ENCODE measurements at regions not wholly inside any gene's neighbourhood (a gene's known extent, or its start where the extent isn't known, plus 50 kb on each side); places are given as distances from the start of the nearest gene placed in this dataset.

- CTCF ChIA-PET: no interaction called here
- no peak overlapping the region for H3K4me3 Mint-ChIP-seq
- no peak for ATAC-seq
Observed at GRCh38 chr15:81948751-81949150, 97.1 kb downstream of the MEX3B start.

GRCh38 chr15:81948222-81948621 is 97.6 kb downstream of the MEX3B start:
- ChIA-PET CTCF (no interaction called here), POLR2A (interaction anchor here (0.7 kb wide), 1 partner anchor 205 kb away, joined by 3 read pairs; no protein-coding TSS in a partner anchor)
- Mint-ChIP-seq H3K36me3 (ENCODE audit: low read depth) (no peaks in the 10 kb centered on the region), H3K4me3 (no peak overlapping the region), H3K27ac (no peak overlapping the region), H3K4me1 (ENCODE audit: low read depth) (no peaks in the 10 kb centered on the region), H3K9me3 (ENCODE audit: insufficient read depth) (no peaks in the 10 kb centered on the region), H3K27me3 (ENCODE audit: low read depth) (no peaks in the 10 kb centered on the region)
- no peak for ATAC-seq
- no peak for DNase-seq

More at GRCh38 chr15:81948751-81949150, 97.1 kb downstream of the MEX3B start:
- no peaks in the 10 kb centered on the region for H3K9me3 Mint-ChIP-seq (ENCODE audit: insufficient read depth)
- no peak overlapping the region for H3K27ac Mint-ChIP-seq
- no peaks in the 10 kb centered on the region for H3K36me3 Mint-ChIP-seq (ENCODE audit: low read depth)
- DNase-seq: no peak
- no peaks in the 10 kb centered on the region for H3K27me3 Mint-ChIP-seq (ENCODE audit: low read depth)
- POLR2A ChIA-PET: interaction anchor here (0.7 kb wide), 1 partner anchor 205 kb away, joined by 3 read pairs; no protein-coding TSS in a partner anchor
- no peaks in the 10 kb centered on the region for H3K4me1 Mint-ChIP-seq (ENCODE audit: low read depth)

- ChIA-PET POLR2A (no interaction called here), CTCF (no interaction called here)
- no peak overlapping the region for H3K4me3 Mint-ChIP-seq
- H3K27ac Mint-ChIP-seq: no peak overlapping the region
- H3K27me3 Mint-ChIP-seq (ENCODE audit: low read depth): no peaks in the 10 kb centered on the region
- no peaks in the 10 kb centered on the region for H3K9me3 Mint-ChIP-seq (ENCODE audit: insufficient read depth)
- H3K4me1 Mint-ChIP-seq (ENCODE audit: low read depth): no peaks in the 10 kb centered on the region
- DNase-seq: no peak
- H3K36me3 Mint-ChIP-seq (ENCODE audit: low read depth): no peaks in the 10 kb centered on the region
- ATAC-seq: no peak
Observed at GRCh38 chr15:81947548-81947947, 98.3 kb downstream of the MEX3B start.

GRCh38 chr15:81945014-81945615 is 100.7 kb downstream of the MEX3B start:
- Mint-ChIP-seq H3K4me3 (no peak overlapping the region), H3K36me3 (ENCODE audit: low read depth) (no peaks in the 10 kb centered on the region), H3K4me1 (ENCODE audit: low read depth) (no peaks in the 10 kb centered on the region), H3K27ac (no peak overlapping the region), H3K27me3 (ENCODE audit: low read depth) (no peaks in the 10 kb centered on the region), H3K9me3 (ENCODE audit: insufficient read depth) (no peaks in the 10 kb centered on the region)
- DNase-seq (no peak), ATAC-seq (no peak)
- ChIA-PET POLR2A (no interaction called here), CTCF (no interaction called here)

- Mint-ChIP-seq H3K27me3 (ENCODE audit: low read depth) (no peaks in the 10 kb centered on the region), H3K36me3 (ENCODE audit: low read depth) (no peaks in the 10 kb centered on the region), H3K4me1 (ENCODE audit: low read depth) (no peaks in the 10 kb centered on the region), H3K4me3 (no peak overlapping the region), H3K27ac (no peak overlapping the region), H3K9me3 (ENCODE audit: insufficient read depth) (peaks cover 4% of the 10 kb centered on the region)
- ATAC-seq (no peak), DNase-seq (no peak)
- ChIA-PET CTCF (no interaction called here), POLR2A (no interaction called here)
Observed at GRCh38 chr15:81942655-81943195, 103.1 kb downstream of the MEX3B start.

- H3K36me3 Mint-ChIP-seq (ENCODE audit: low read depth): no peaks in the 10 kb centered on the region
- no peak for ATAC-seq
- CTCF ChIA-PET: no interaction called here
Observed at GRCh38 chr15:81942157-81942556, 103.7 kb downstream of the MEX3B start.

GRCh38 chr15:81941479-81941878 is 104.3 kb downstream of the MEX3B start:
- H3K27ac Mint-ChIP-seq: no peak overlapping the region
- ATAC-seq: no peak
- no peaks in the 10 kb centered on the region for H3K4me1 Mint-ChIP-seq (ENCODE audit: low read depth)
- no peaks in the 10 kb centered on the region for H3K36me3 Mint-ChIP-seq (ENCODE audit: low read depth)
- ChIA-PET POLR2A (no interaction called here), CTCF (interaction anchor here (1.9 kb wide), 1 partner anchor 531 kb away, joined by 5 read pairs; no protein-coding TSS in a partner anchor)
- peaks cover 3% of the 10 kb centered on the region for H3K27me3 Mint-ChIP-seq (ENCODE audit: low read depth)
- H3K9me3 Mint-ChIP-seq (ENCODE audit: insufficient read depth): peaks cover 4% of the 10 kb centered on the region
- no peak overlapping the region for H3K4me3 Mint-ChIP-seq
- DNase-seq: no peak

More at GRCh38 chr15:81942157-81942556, 103.7 kb downstream of the MEX3B start:
- POLR2A ChIA-PET: no interaction called here
- H3K4me1 Mint-ChIP-seq (ENCODE audit: low read depth): no peaks in the 10 kb centered on the region
- no peak overlapping the region for H3K4me3 Mint-ChIP-seq
- H3K9me3 Mint-ChIP-seq (ENCODE audit: insufficient read depth): peaks cover 4% of the 10 kb centered on the region
- H3K27ac Mint-ChIP-seq: no peak overlapping the region
- peaks cover 3% of the 10 kb centered on the region for H3K27me3 Mint-ChIP-seq (ENCODE audit: low read depth)
- no peak for DNase-seq

- POLR2A ChIA-PET: no interaction called here
- ATAC-seq (no peak), DNase-seq (no peak)
- peaks cover 4% of the 10 kb centered on the region for H3K9me3 Mint-ChIP-seq (ENCODE audit: insufficient read depth)
- H3K4me1 Mint-ChIP-seq (ENCODE audit: low read depth): no peaks in the 10 kb centered on the region
- H3K27me3 Mint-ChIP-seq (ENCODE audit: low read depth): peaks cover 3% of the 10 kb centered on the region
- no peaks in the 10 kb centered on the region for H3K36me3 Mint-ChIP-seq (ENCODE audit: low read depth)
- no peak overlapping the region for H3K4me3 Mint-ChIP-seq
- H3K27ac Mint-ChIP-seq: no peak overlapping the region
- CTCF ChIA-PET: interaction anchor here (1.1 to 1.9 kb wide), 4 partner anchors 10 to 530 kb away, joined by 3 to 5 read pairs (median 3); no protein-coding TSS in a partner anchor
Observed at GRCh38 chr15:81940467-81941451, 105.1 kb downstream of the MEX3B start.

- ATAC-seq: no peak
- DNase-seq: peak; percentile 35
Observed at GRCh38 chr15:81939604-81940440, 106.0 kb downstream of the MEX3B start.

GRCh38 chr15:81937189-81937588 is 108.6 kb downstream of the MEX3B start:
- ATAC-seq: no peak
- POLR2A ChIA-PET: no interaction called here
- Mint-ChIP-seq H3K27ac (no peak overlapping the region), H3K4me1 (ENCODE audit: low read depth) (no peaks in the 10 kb centered on the region), H3K4me3 (no peak overlapping the region), H3K9me3 (ENCODE audit: insufficient read depth) (peaks cover 4% of the 10 kb centered on the region), H3K27me3 (ENCODE audit: low read depth) (peaks cover 3% of the 10 kb centered on the region), H3K36me3 (ENCODE audit: low read depth) (no peaks in the 10 kb centered on the region)
- CTCF ChIA-PET: no interaction called here
- DNase-seq: no peak

More at GRCh38 chr15:81939604-81940440, 106.0 kb downstream of the MEX3B start:
- ChIA-PET CTCF (interaction anchor here (1.1 to 1.9 kb wide), 4 partner anchors 9 to 530 kb away, joined by 3 to 5 read pairs (median 3); no protein-coding TSS in a partner anchor), POLR2A (no interaction called here)
- Mint-ChIP-seq H3K36me3 (ENCODE audit: low read depth) (no peaks in the 10 kb centered on the region), H3K9me3 (ENCODE audit: insufficient read depth) (peaks cover 4% of the 10 kb centered on the region), H3K27me3 (ENCODE audit: low read depth) (peaks cover 3% of the 10 kb centered on the region), H3K4me1 (ENCODE audit: low read depth) (no peaks in the 10 kb centered on the region), H3K4me3 (no peak overlapping the region), H3K27ac (no peak overlapping the region)

- no peak overlapping the region for H3K27ac Mint-ChIP-seq
- no peaks in the 10 kb centered on the region for H3K27me3 Mint-ChIP-seq (ENCODE audit: low read depth)
- ATAC-seq (no peak), DNase-seq (no peak)
- CTCF ChIA-PET: interaction anchor here (1.5 kb wide), 1 partner anchor 9 kb away, joined by 3 read pairs; no protein-coding TSS in a partner anchor
- no peaks in the 10 kb centered on the region for H3K36me3 Mint-ChIP-seq (ENCODE audit: low read depth)
- H3K9me3 Mint-ChIP-seq (ENCODE audit: insufficient read depth): no peaks in the 10 kb centered on the region
- POLR2A ChIA-PET: no interaction called here
- no peak overlapping the region for H3K4me3 Mint-ChIP-seq
- H3K4me1 Mint-ChIP-seq (ENCODE audit: low read depth): no peaks in the 10 kb centered on the region
Observed at GRCh38 chr15:81930582-81931369, 115.0 kb downstream of the MEX3B start.

Data from activated CD8-positive, alpha-beta T cell treated with anti-CD3 and anti-CD28 coated beads, Interleukin-2, amount 10 ng/mL, durations not matched to agents 7 days and 5 days (primary cell).